ENCODE measurements at regions not wholly inside any gene's neighbourhood (a gene's known extent, or its start where the extent isn't known, plus 50 kb on each side); places are given as distances from the start of the nearest gene placed in this dataset.
"Not testable (repeated sequence)": the region's sequence is repeated elsewhere in the genome, so short reads cannot be mapped to it uniquely, and the experiment has no call there.

DNA sequence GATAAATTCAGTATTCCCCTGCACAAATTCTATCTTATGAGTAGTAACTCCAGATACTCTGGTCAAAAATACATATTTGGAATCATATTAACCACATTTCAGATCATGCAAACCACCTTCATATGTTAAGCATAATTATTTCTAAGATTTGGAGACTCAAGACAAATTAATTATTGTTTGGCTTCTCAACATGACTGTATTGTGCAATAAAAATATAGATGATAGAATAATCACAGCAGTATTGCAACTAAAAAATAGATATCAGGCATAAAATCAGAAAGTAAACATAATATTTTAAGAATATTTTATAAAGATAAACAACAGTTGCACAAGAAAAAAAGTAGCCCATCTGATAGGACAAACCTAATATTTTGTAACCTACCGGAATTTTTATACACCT lies 1767.6 kb upstream of the NUDT12 start:
- DNase-seq: no peak
- in situ Hi-C loops (cut with HindIII; ENCODE audit: low pct_ligation_motif_present, low pct_unique_long_range_greater_than_20kb, low sequenced_read_pairs): no loop called here

GRCh38 chr5:105304859-105305258 lies 1742.3 kb upstream of the NUDT12 start:
- in situ Hi-C loops (cut with HindIII; ENCODE audit: low pct_ligation_motif_present, low pct_unique_long_range_greater_than_20kb, low sequenced_read_pairs): no loop called here
- no peak for DNase-seq

GRCh38 chr5:105288946-105289345 lies 1726.4 kb upstream of the NUDT12 start:
- in situ Hi-C loops (cut with HindIII; ENCODE audit: low pct_ligation_motif_present, low pct_unique_long_range_greater_than_20kb, low sequenced_read_pairs): no loop called here
- no peak for DNase-seq

GRCh38 chr5:105283134-105283533 lies 1720.5 kb upstream of the NUDT12 start:
- in situ Hi-C loops (cut with HindIII; ENCODE audit: low pct_ligation_motif_present, low pct_unique_long_range_greater_than_20kb, low sequenced_read_pairs): no loop called here
- no peak for DNase-seq

GRCh38 chr5:105274079-105274478 lies 1711.5 kb upstream of the NUDT12 start:
- in situ Hi-C loops (cut with HindIII; ENCODE audit: low pct_ligation_motif_present, low pct_unique_long_range_greater_than_20kb, low sequenced_read_pairs): no loop called here
- DNase-seq: no peak

DNA sequence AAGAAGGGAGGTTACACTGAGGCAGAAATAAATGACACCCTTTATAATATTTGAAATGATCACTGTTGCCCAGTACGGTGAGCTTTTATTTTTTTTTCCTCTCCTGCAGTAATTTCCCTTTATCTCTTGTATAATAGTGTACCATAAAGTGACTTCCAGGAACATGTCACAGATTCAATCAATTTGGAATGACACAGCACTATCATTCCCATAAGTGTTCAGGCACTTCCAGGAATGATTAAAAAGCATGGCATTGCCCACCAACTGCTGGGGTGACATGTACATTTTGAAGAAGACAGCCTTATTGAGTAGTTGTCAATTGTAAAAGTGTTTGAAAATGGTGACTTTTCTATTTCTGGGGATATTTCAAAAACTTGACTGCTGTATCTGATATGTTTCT lies 1700.9 kb upstream of the NUDT12 start:
- in situ Hi-C loops (cut with HindIII; ENCODE audit: low pct_ligation_motif_present, low pct_unique_long_range_greater_than_20kb, low sequenced_read_pairs): no loop called here
- DNase-seq: no peak

DNA sequence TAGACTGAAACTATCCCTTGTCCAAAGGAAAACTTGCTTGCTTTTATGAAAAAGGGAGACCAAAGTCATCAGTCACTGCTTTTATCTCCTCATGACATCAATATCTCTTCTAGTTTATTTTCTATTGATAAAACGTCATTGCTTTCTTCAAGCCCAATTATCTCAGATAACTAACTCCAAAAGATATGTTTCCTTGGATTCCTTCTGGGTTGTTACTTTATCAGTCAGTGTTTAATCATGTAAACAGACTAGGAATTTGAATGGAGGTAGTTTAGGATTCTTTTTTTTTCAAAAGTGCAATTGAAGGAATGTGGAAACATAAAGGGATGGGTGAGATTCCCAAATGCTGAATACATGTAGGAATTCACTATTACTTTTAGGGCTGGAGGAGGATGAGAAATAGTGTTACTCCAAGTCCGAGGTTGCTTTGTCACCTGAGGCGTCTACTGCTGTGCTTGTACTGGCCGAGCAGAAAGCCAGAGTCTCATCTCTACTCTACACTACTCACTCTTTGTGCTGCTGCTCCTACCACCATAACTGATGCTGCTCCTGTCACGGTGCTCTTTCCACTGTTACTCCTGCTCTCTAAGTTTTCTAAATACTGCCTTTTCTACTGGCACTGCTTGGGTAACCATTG lies 1697.1 kb upstream of the NUDT12 start:
- DNase-seq: no peak
- in situ Hi-C loops (cut with HindIII; ENCODE audit: low pct_ligation_motif_present, low pct_unique_long_range_greater_than_20kb, low sequenced_read_pairs): no loop called here

DNA sequence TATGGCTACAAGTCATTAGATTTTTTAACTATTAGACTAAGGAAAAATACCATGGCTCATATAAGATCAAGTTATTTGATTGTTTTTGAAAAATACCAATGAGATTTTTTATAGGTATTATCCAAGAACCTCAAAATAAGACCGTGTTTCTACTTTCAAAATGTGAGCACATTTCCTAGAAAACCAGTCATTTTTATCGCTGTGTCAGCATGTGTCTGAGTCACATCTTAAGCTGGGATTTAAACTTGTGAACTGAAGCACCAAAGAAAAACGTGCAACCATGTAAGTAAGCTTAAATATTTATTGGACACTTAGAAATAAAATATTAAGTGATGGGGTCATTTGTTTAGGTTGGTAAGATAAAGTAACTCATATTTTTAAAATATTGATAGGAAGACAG lies 1676.0 kb upstream of the NUDT12 start:
- no peak for DNase-seq
- in situ Hi-C loops (cut with HindIII; ENCODE audit: low pct_ligation_motif_present, low pct_unique_long_range_greater_than_20kb, low sequenced_read_pairs): no loop called here

DNA sequence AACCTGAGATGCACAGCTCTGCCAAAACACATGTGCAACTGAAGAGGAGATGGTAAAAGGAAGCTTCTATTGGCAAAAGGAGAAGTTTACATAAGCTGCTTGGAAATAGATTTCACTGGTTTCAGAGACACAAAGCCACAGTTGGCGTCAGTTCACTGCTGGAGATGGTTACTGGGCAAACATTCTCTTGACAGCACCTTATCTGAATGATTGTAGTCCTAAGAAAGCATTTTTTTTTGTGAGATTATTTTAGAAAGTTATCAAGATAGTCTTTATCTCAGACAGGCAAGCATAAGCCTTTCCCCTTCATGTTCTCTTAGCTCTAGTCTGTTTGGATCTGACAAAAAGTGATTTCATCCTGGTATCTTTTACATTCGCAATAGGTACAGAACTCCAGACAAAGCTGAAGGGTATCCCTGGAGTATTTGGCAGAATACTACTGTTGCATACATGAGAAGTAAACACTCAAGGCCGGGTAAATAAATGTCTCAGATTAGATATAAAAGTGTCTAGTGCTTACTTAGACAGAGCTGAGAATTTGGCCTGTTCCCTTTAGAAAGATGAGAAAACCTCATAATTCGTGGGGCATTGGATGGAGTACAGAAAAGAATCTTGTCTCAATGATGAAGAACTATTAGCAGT lies 1668.0 kb upstream of the NUDT12 start:
- in situ Hi-C loops (cut with HindIII; ENCODE audit: low pct_ligation_motif_present, low pct_unique_long_range_greater_than_20kb, low sequenced_read_pairs): no loop called here
- DNase-seq: no peak

DNA sequence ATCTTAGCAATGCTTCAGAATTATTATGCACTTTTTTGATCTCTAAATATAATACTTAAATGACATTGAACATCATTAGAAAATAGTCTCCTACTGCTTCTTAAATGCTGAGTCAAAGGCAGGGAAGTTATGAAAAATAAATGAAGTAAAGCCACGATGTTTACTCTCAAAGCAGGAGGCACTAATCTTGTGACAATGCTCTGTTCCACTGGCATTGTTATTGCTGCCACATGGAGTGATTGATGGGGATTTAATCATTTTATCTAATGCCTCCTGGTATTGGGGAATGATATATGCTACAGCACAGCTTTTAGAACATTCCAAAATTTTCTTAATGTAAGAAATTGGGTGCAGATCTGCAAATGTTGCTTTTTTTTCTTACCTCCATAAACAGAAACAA lies 1655.4 kb upstream of the NUDT12 start:
- in situ Hi-C loops (cut with HindIII; ENCODE audit: low pct_ligation_motif_present, low pct_unique_long_range_greater_than_20kb, low sequenced_read_pairs): no loop called here
- no peak for DNase-seq

DNA sequence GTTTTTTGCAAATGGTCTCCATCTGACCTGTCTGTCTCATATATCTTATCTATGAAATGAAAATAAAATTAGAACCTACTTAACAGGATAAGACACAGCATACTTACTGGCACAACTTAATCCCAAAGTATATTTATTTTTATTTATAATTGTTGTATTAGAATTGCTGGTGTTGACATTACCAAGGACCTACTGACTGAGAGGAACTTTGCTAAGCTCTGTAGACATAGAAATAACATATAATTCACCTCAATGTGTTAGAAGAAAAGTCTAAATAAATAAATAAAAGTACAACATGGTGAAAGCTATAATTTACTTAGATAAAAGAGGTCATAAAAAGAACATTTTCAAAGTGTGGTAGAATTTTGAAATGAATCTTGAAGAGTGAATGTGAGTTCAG lies 1650.5 kb upstream of the NUDT12 start:
- in situ Hi-C loops (cut with HindIII; ENCODE audit: low pct_ligation_motif_present, low pct_unique_long_range_greater_than_20kb, low sequenced_read_pairs): no loop called here
- no peak for DNase-seq

- no peak for DNase-seq
Observed at GRCh38 chr5:105207066-105207465, 1644.5 kb upstream of the NUDT12 start.

GRCh38 chr5:105197531-105197930 lies 1634.9 kb upstream of the NUDT12 start:
- DNase-seq: no peak
- in situ Hi-C loops (cut with HindIII; ENCODE audit: low pct_ligation_motif_present, low pct_unique_long_range_greater_than_20kb, low sequenced_read_pairs): no loop called here

More at GRCh38 chr5:105207066-105207465, 1644.5 kb upstream of the NUDT12 start:
- in situ Hi-C loops (cut with HindIII; ENCODE audit: low pct_ligation_motif_present, low pct_unique_long_range_greater_than_20kb, low sequenced_read_pairs): no loop called here

DNA sequence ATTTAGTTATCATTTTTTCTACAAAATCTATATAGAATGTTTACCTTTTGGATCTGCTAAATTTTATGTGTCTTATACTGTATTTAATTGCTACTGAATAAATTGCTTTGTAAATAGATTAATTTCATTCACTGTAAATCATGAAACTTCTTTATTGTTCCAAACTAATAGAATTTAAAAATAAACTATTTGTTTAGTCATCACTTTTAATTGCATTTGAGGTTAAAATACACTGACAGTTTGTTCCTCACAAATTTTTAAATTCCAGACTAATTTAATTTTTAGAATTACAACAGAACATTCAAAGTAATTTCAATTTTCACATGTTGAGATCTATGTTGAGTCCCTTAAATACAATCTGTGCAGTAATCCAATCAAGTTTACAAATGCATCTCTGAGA lies 1633.2 kb upstream of the NUDT12 start:
- in situ Hi-C loops (cut with HindIII; ENCODE audit: low pct_ligation_motif_present, low pct_unique_long_range_greater_than_20kb, low sequenced_read_pairs): no loop called here
- DNase-seq: no peak

- no peak for DNase-seq
- in situ Hi-C loops (cut with HindIII; ENCODE audit: low pct_ligation_motif_present, low pct_unique_long_range_greater_than_20kb, low sequenced_read_pairs): no loop called here
Observed at GRCh38 chr5:105172918-105173317, 1610.3 kb upstream of the NUDT12 start.

DNA sequence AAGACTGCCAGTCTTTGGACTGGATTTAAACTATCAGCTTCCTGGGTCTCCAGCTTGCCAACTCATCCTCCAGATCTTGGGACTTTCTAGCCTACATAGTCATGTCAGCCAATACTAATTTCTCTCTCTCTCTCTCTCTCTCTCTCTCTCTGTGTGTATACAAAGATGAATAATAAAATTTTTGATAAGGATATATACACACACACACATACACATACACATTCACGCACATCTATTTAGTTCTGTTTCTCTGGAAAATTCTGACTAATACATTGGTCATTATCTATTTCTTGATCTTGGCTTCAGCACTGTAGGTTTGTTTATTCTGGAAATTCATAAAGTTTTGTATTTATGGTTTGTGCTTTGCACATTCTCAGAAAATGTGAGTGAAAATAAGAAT lies 1606.2 kb upstream of the NUDT12 start:
- no peak for DNase-seq
- in situ Hi-C loops (cut with HindIII; ENCODE audit: low pct_ligation_motif_present, low pct_unique_long_range_greater_than_20kb, low sequenced_read_pairs): no loop called here

- in situ Hi-C loops (cut with HindIII; ENCODE audit: low pct_ligation_motif_present, low pct_unique_long_range_greater_than_20kb, low sequenced_read_pairs): no loop called here
- DNase-seq: no peak
Observed at GRCh38 chr5:105167092-105167491, 1604.5 kb upstream of the NUDT12 start.

- no peak for DNase-seq
- in situ Hi-C loops (cut with HindIII; ENCODE audit: low pct_ligation_motif_present, low pct_unique_long_range_greater_than_20kb, low sequenced_read_pairs): no loop called here
Observed at GRCh38 chr5:105163547-105163946, 1601.0 kb upstream of the NUDT12 start.

DNA sequence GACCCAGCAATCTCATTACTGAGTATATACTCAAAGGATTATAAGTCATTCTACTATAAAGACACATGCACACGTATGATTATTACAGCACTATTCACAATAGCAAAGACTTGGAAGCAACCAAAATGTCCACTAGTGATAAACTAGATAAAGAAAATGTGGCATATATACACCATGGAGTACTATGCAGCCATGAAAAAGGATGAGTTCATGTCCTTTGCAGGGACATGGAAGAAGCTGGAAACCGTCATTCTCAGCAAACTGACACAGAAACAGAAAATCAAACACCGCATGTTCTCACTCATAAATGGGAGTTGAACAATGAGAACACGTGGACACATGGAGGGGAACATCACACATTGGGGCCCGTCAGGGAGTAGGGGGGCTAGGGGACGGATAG lies 1600.0 kb upstream of the NUDT12 start:
- in situ Hi-C loops (cut with HindIII; ENCODE audit: low pct_ligation_motif_present, low pct_unique_long_range_greater_than_20kb, low sequenced_read_pairs); DNase-seq: not testable (repeated sequence)

DNA sequence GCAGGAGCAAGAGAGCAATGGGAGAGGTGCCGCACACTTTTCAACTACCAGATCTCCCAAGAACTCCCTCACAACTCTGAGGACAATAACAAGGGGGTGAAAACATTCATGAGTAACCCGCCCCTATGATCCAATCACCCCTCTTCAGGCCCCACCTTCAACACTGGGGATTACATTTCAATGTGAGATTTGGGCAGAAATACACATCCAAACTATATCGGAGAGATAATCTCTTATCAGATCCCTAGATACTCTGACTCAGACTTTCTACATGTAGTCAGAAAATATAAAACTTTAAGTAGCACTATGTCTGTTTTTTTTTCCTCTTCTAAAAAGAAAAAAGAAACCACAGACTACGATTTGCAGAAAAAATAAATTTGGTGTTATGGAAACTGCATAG lies 1595.9 kb upstream of the NUDT12 start:
- DNase-seq: no peak
- in situ Hi-C loops (cut with HindIII; ENCODE audit: low pct_ligation_motif_present, low pct_unique_long_range_greater_than_20kb, low sequenced_read_pairs): no loop called here
